GM12878 (cell line): ENCODE measurements at regions not wholly inside any gene's neighbourhood (a gene's known extent, or its start where the extent isn't known, plus 50 kb on each side); places are given as distances from the start of the nearest gene placed in this dataset. TPM values are rescaled to one million over a fixed set of nuclear protein-coding genes. Genes with fewer than 3 reads are reported as not detected.

ENCODE experiments used
- GABPA ChIP-seq: IDR thresholded peaks from 2 replicates; pipeline ENCODE4 v1.6.1; 2014; ENCODE audit warnings: antibody characterized with exemption, low read depth, mild to moderate bottlenecking, inconsistent platforms
- HDAC2 ChIP-seq: fragments of 200-600 bp; sonication (generic); IDR thresholded peaks from 2 replicates; pipeline ENCODE4 v1.6.1; 2017
- NKRF ChIP-seq: fragments of 450-650 bp; conservative IDR thresholded peaks from 2 replicates; pipeline ENCODE4 v1.6.1; 2017; ENCODE audit warnings: mild to moderate bottlenecking, moderate library complexity
- POLR2AphosphoS5 ChIP-seq: IDR thresholded peaks from 2 replicates; pipeline ENCODE4 v1.6.1; 2011; ENCODE audit warnings: mild to moderate bottlenecking, low read length, inconsistent platforms
- STAT1 ChIP-seq: fragments of 450-650 bp; conservative IDR thresholded peaks from 2 replicates; pipeline ENCODE4 v1.6.1; 2014; ENCODE audit warnings: antibody characterized with exemption, mild to moderate bottlenecking
- small RNA-seq: library from RNA; depleted of rRNA; stranded (forward); fragments of <200 nt; gene quantifications from one replicate; pipeline ENCODE3, GENCODE V24; 2014
- TF ChIP-seq, protein P1 (sequence below): fragments of 450-650 bp; IDR thresholded peaks from 2 replicates; pipeline ENCODE4 v1.6.1; 2017; ENCODE audit warnings: borderline replicate concordance

GRCh38 chr6:76326871-76327270, 254.4 kb upstream of the IMPG1 start (continued):
- TF ChIP-seq NKRF (no peak), HDAC2 (no peak), GABPA (no peak), POLR2AphosphoS5 (no peak), STAT1 (no peak)
- TF ChIP-seq, protein P1, sequence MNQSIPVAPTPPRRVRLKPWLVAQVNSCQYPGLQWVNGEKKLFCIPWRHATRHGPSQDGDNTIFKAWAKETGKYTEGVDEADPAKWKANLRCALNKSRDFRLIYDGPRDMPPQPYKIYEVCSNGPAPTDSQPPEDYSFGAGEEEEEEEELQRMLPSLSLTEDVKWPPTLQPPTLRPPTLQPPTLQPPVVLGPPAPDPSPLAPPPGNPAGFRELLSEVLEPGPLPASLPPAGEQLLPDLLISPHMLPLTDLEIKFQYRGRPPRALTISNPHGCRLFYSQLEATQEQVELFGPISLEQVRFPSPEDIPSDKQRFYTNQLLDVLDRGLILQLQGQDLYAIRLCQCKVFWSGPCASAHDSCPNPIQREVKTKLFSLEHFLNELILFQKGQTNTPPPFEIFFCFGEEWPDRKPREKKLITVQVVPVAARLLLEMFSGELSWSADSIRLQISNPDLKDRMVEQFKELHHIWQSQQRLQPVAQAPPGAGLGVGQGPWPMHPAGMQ: no peak

Small RNA genes lying in the stretch of these regions (small RNA-seq; reads per million reads assigned to genes)
- gene AL365222.1: not detected
- not detected for gene RNU6-261P
- gene RNU6-84P: not detected
